GM20000 (cell line): ENCODE measurements at regions not wholly inside any gene's neighbourhood (a gene's known extent, or its start where the extent isn't known, plus 50 kb on each side); places are given as distances from the start of the nearest gene placed in this dataset.
"Not testable (repeated sequence)": the region's sequence is repeated elsewhere in the genome, so short reads cannot be mapped to it uniquely, and the experiment has no call there.

ENCODE experiments used
- DNase-seq: peaks from one replicate; pipeline ENCODE4 v3.0.0; 2012; ENCODE audit warnings: low spot score
- TF ChIP-seq, protein P1 (sequence below): IDR thresholded peaks from 2 replicates; pipeline ENCODE4 v1.5.1; 2012; ENCODE audit warnings: mild to moderate bottlenecking, control low read depth; ENCODE audit errors: extremely low read depth, missing control alignments

DNA sequence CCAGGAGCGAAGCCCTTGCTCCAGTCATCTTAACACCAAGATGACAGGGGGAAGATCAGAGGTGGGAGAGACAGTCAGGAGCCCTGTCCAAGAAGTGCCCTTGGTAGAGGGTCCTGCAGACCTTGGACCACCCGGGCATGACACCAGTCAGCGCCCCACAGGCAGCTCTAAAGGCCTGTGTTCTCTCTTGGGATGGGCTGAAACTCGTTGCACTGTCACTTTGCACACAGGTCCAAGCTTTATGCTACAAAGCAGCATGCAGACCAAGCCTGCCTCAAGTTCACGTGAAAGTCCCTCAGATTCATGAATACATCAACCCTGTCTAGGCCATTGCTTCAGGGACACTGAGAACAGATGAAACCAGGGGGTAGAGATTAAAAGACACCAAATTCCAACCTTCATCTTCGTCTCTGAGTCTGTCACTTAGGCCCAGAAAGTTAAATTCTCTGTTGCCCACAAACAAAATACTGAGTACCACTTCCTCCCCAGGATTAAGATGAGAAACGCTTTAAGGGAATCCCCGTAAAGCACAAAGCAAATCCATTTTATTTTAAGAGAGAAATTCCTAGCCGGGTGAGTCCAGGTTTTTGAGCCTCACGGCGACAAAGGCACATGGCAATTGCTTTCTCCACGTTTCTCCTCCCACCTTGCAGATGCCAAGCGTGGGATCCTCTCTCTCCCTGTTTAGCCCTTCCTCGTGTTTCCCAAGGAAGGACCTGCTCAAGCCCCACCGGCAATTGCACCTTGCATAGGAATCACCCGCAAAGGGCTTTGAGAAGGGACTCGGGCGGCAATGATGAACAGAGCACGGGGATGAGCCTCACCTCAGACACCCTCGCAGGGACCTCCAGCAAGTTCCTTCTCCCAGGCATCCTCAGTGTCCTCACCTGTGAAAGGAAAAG lies 75.0 kb upstream of the ID2 start:
- TF ChIP-seq, protein P1, sequence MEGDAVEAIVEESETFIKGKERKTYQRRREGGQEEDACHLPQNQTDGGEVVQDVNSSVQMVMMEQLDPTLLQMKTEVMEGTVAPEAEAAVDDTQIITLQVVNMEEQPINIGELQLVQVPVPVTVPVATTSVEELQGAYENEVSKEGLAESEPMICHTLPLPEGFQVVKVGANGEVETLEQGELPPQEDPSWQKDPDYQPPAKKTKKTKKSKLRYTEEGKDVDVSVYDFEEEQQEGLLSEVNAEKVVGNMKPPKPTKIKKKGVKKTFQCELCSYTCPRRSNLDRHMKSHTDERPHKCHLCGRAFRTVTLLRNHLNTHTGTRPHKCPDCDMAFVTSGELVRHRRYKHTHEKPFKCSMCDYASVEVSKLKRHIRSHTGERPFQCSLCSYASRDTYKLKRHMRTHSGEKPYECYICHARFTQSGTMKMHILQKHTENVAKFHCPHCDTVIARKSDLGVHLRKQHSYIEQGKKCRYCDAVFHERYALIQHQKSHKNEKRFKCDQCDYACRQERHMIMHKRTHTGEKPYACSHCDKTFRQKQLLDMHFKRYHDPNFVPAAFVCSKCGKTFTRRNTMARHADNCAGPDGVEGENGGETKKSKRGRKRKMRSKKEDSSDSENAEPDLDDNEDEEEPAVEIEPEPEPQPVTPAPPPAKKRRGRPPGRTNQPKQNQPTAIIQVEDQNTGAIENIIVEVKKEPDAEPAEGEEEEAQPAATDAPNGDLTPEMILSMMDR, result no peak
- DNase-seq, result no peak

DNA sequence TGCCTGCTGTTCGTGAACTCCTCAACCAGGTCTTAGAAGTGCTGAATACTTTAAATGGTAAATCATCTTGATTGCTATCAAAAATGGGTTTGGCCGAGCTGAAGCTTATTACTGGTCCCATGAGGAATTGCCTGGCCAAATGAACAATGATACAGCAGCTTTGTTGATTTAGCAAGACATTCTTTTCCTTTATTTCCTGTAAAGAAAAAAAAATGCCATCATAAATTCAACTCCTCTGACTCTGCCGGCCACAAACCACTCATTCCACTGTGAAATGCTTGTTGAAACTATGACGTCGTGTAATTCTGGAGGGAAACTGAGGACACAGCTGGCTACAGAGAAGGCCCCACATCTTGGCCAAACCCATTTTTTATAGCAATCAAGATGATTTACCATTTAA lies 74.2 kb upstream of the ID2 start:
- DNase-seq, result no peak
- TF ChIP-seq, protein P1, result no peak

DNA sequence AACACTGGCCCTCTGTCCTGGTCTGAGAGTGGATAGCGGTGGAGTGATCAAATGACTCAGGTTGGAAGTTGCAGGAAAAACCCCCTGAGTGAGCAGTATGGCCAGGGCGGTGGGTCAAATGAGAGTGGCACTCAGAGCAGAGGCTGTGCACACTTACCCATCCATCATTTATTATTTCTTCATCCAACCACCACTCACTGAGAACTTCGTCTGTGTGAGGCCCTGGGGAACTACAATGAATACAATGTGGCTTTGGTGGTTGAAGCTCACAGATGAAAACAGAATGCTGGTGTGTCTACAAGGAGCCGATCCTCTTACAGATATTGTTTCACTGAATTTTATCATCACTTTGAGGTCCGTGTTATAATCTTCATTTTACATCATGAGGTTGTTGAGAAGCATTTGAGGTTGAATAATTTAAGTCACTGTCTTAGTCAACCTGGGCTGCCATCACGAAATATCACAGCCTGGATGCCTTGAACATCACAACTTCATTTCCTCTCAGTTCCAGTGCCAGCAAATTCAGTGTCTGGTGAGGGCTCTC lies 73.4 kb upstream of the ID2 start:
- TF ChIP-seq, protein P1, result no peak
- DNase-seq, result no peak

DNA sequence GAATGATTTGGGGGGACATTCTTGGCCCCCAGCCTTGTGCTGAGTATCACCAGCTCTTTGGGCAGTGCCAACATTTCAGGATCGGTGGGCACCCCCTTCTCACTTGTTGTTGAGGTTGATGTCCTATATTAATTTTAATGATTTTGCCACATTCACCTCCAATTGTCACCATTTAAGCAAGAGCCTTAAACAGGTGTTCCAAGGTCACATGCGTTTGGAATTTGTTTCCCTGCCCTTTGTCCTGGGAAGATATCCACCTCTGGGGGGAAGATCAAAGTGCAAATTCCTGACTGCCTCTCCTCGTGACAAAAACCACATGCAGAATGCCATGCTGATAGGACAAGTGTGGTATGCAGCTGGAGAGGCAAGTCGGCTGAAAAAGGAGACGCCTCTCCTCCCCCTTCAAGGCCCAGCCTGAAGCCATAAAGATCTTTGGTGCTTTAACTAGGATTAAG lies 72.5 kb upstream of the ID2 start:
- no peak for DNase-seq
- TF ChIP-seq, protein P1, result no peak

DNA sequence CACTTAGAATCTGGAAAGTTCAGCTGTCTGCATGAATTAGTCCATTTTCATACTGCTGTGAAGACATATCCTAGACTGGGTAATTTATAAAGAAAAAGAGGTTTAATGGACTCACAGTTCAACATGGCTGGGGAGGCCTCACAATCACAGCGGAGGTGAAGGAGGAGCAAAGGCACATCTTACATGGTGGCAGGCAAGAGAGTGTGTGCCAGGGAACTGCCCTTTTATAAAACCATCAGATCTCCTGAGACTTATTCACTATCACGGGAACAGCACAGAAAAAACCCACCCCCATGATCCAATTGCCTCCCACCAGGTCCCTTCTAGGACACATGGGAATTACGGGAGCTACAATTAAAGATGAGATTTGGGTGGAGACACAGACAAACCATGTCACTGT lies 71.1 kb upstream of the ID2 start:
- DNase-seq, result not testable (repeated sequence)

DNA sequence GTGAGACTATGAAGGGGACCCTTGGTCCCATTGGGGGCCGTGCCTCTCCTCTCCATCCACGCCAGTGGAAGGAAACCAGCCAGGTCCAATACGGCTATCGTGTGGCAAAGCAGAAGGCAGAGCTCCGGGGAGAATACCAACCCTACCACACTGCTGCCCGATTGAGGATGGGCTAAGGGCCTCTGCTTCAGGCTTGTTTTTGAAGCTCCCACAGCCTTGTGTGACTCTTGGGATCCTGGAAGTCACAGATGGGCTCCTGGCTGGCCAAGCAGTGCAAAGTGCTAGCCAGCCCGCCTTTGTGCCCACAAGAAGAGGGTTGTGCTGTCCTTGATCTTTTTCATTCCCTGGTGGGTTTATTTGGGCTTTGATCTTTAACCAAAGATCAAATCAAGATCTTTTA lies 70.6 kb upstream of the ID2 start:
- TF ChIP-seq, protein P1, result no peak
- no peak for DNase-seq

DNA sequence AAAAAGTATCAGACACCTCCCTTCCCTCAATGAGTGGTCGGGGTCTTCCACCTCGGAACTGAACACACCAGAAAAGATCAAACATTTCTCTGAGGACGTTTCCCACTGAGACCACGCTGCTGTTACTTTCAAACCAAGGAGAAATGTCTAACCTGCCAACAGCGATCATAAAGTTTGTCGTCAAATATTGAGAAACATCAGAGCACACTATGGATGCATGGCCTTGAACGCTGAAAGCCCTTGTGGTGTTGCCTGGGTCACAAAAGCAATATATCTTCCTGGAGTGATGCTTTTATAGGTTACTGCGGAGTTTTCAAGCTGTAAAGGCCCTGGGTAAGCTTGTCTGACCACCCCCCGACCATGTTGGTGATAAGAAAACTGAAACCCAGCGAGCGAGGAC lies 70.2 kb upstream of the ID2 start:
- DNase-seq, result no peak
- TF ChIP-seq, protein P1, result no peak
